RWPE2 (cell line): ENCODE measurements at regions not wholly inside any gene's neighbourhood (a gene's known extent, or its start where the extent isn't known, plus 50 kb on each side); places are given as distances from the start of the nearest gene placed in this dataset.

Experiments used
- ATAC-seq: fragments of 200-7000 bp; cut with Tn5 transposase; 3 replicates; pipeline ENCODE4 v1.9.1; 2021; ENCODE audit warnings: low read depth
- DNase-seq: peaks from one replicate; pipeline ENCODE4 v3.0.0-alpha.2; 2020; ENCODE audit warnings: low spot score
- H3K27ac ChIP-seq: fragments of 450-650 bp; 2 replicates; pipeline ENCODE4 v1.5.1; 2017; ENCODE audit warnings: mild to moderate bottlenecking; ENCODE audit not compliant: poor library complexity, severe bottlenecking
- H3K27me3 ChIP-seq: fragments of 250-450 bp; sonication (Bioruptor Pico); 2 replicates; pipeline ENCODE4 v1.5.1; 2021; ENCODE audit warnings: mild to moderate bottlenecking, moderate library complexity; ENCODE audit not compliant: insufficient read depth, poor library complexity, severe bottlenecking
- H3K36me3 ChIP-seq: fragments of 250-450 bp; sonication (Bioruptor Pico); 2 replicates; pipeline ENCODE4 v1.5.1; 2020; ENCODE audit warnings: low read depth, mild to moderate bottlenecking, moderate library complexity
- H3K4me1 ChIP-seq: fragments of 250-450 bp; sonication (Bioruptor Pico); 2 replicates; pipeline ENCODE4 v1.5.1; 2021; ENCODE audit warnings: mild to moderate bottlenecking, moderate library complexity; ENCODE audit not compliant: insufficient read depth, poor library complexity, severe bottlenecking
- H3K4me3 ChIP-seq: fragments of 250-450 bp; sonication (Bioruptor Pico); 2 replicates; pipeline ENCODE4 v1.5.1; 2021; ENCODE audit warnings: mild to moderate bottlenecking, moderate library complexity; ENCODE audit not compliant: severe bottlenecking
- H3K9me3 ChIP-seq: fragments of 250-450 bp; sonication (Bioruptor Pico); 2 replicates; pipeline ENCODE4 v1.5.1; 2021; ENCODE audit warnings: mild to moderate bottlenecking, moderate library complexity; ENCODE audit not compliant: severe bottlenecking
- TF ChIP-seq, protein P1 (sequence below): fragments of 450-650 bp; IDR thresholded peaks from one replicate; pipeline ENCODE4 v1.5.1; 2017; ENCODE audit warnings: mild to moderate bottlenecking, moderate library complexity; ENCODE audit not compliant: poor library complexity, severe bottlenecking

- no peaks in the 10 kb centered on the region for H3K36me3 ChIP-seq
- no peak overlapping the region for H3K4me3 ChIP-seq
- H3K9me3 ChIP-seq: no peaks in the 10 kb centered on the region
- H3K27ac ChIP-seq: no peak overlapping the region
- DNase-seq: no peak
- H3K27me3 ChIP-seq: no peaks in the 10 kb centered on the region
- ATAC-seq: no peak
- no peaks in the 10 kb centered on the region for H3K4me1 ChIP-seq
- TF ChIP-seq, protein P1, sequence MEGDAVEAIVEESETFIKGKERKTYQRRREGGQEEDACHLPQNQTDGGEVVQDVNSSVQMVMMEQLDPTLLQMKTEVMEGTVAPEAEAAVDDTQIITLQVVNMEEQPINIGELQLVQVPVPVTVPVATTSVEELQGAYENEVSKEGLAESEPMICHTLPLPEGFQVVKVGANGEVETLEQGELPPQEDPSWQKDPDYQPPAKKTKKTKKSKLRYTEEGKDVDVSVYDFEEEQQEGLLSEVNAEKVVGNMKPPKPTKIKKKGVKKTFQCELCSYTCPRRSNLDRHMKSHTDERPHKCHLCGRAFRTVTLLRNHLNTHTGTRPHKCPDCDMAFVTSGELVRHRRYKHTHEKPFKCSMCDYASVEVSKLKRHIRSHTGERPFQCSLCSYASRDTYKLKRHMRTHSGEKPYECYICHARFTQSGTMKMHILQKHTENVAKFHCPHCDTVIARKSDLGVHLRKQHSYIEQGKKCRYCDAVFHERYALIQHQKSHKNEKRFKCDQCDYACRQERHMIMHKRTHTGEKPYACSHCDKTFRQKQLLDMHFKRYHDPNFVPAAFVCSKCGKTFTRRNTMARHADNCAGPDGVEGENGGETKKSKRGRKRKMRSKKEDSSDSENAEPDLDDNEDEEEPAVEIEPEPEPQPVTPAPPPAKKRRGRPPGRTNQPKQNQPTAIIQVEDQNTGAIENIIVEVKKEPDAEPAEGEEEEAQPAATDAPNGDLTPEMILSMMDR: no peak
These were observed 210.9 kb downstream of the ACTR3B start for GRCh38 chr7:152970481-152970880.

DNA sequence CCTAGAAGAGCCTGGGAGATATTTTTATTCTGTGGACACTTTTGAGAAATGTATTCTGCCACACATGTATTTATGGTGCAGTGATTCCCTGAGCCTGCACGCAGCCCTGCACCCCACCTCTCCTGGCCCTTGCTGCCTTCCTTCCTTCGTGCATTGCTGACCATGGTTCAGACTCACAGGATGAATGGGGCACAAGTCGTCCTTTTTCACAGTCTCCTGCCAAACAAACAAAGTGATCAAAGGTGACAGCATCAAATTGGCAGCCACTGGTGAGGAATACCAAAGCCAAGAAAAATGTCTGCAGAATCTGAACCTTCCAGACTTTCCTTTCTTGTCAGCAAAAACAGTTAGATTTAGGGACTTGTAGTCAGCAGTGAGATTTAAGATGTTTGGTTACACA lies 215.0 kb downstream of the ACTR3B start:
- ATAC-seq (no peak), DNase-seq (no peak)
- TF ChIP-seq, protein P1: no peak
- no peaks in the 10 kb centered on the region for H3K9me3 ChIP-seq
- no peaks in the 10 kb centered on the region for H3K27me3 ChIP-seq
- H3K4me3 ChIP-seq: no peak overlapping the region
- no peaks in the 10 kb centered on the region for H3K36me3 ChIP-seq
- H3K27ac ChIP-seq: no peak overlapping the region
- H3K4me1 ChIP-seq: no peaks in the 10 kb centered on the region

DNA sequence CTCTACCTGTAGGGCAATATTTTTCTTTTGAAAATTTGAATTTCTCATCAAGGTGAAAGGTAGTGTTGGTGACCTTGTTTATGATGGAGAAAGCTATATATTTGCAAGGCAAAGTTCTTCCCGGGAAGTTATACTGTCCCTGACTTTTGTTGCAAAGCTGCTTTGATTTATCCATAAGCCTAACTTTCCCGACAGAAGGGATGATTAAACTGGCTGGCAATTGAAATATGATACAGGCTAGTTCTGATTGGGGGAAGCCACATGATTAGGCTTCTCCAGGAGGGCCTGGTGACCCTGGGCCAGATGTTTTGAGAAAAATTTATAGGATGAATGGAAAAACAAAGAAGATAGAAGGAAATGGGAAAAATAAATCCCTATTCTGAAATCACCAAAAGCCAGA lies 215.5 kb downstream of the ACTR3B start:
- no peak overlapping the region for H3K27ac ChIP-seq
- H3K27me3 ChIP-seq: no peaks in the 10 kb centered on the region
- no peaks in the 10 kb centered on the region for H3K9me3 ChIP-seq
- no peak for DNase-seq
- H3K4me3 ChIP-seq: no peak overlapping the region
- ATAC-seq: no peak
- H3K36me3 ChIP-seq: no peaks in the 10 kb centered on the region
- H3K4me1 ChIP-seq: no peaks in the 10 kb centered on the region
- TF ChIP-seq, protein P1: no peak

DNA sequence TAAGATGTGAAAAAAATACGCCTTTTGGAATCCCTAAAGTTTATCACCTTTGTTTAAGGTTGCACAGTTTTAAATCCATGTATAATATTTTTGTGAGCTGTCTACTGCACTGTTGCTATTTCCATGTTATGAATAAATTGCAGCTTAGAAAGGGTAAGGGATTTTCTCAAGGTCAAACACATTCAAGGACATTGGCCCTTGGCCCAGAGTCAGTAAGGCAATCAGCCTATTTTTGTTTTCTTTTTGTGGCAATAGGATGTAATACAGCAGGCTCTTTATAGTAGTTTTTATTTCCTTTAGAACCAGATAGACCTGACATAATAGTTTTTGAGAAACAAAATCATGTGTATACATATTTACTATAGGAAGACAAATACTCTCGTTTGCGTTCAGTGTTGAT lies 219.8 kb downstream of the ACTR3B start:
- TF ChIP-seq, protein P1: no peak
- Histone ChIP-seq H3K9me3 (no peaks in the 10 kb centered on the region), H3K27ac (no peak overlapping the region), H3K27me3 (no peaks in the 10 kb centered on the region), H3K4me3 (no peak overlapping the region), H3K4me1 (no peaks in the 10 kb centered on the region), H3K36me3 (no peaks in the 10 kb centered on the region)
- no peak for DNase-seq
- no peak for ATAC-seq

- DNase-seq (no peak), ATAC-seq (no peak)
- H3K27me3 ChIP-seq: no peaks in the 10 kb centered on the region
- no peak overlapping the region for H3K4me3 ChIP-seq
- H3K4me1 ChIP-seq: no peaks in the 10 kb centered on the region
- TF ChIP-seq, protein P1: no peak
- H3K27ac ChIP-seq: no peak overlapping the region
- no peaks in the 10 kb centered on the region for H3K36me3 ChIP-seq
- no peaks in the 10 kb centered on the region for H3K9me3 ChIP-seq
These were observed 224.9 kb downstream of the ACTR3B start for GRCh38 chr7:152984421-152984820.
